Mesenchymal stem cell (in vitro differentiated cells and primary cell): ENCODE measurements at regions not wholly inside any gene's neighbourhood (a gene's known extent, or its start where the extent isn't known, plus 50 kb on each side); places are given as distances from the start of the nearest gene placed in this dataset.

Experiments used
- DNase-seq: peaks from one replicate; pipeline ENCODE4 v3.0.0-alpha.2; 2013
- H2AFZ ChIP-seq: one replicate; pipeline ENCODE4 v1.6.1; 2013; ENCODE audit warnings: low read depth, mild to moderate bottlenecking, control low read depth, inconsistent platforms, low read length, moderate library complexity
- H2AK5ac ChIP-seq: 2 replicates; pipeline ENCODE4 v1.6.1; 2013; ENCODE audit warnings: low read length, moderate library complexity, mild to moderate bottlenecking, inconsistent platforms; ENCODE audit not compliant: severe bottlenecking
- H2BK120ac ChIP-seq: one replicate; pipeline ENCODE4 v1.6.1; 2013; ENCODE audit warnings: low read depth, mild to moderate bottlenecking, inconsistent platforms, low read length, moderate library complexity
- H2BK12ac ChIP-seq, 2 experiments: one replicate each; pipeline ENCODE4 v1.6.1; 2013; ENCODE audit warnings: inconsistent platforms in 2 of 2, low read length in 2 of 2, mild to moderate bottlenecking in 2 of 2, moderate library complexity in 2 of 2, control low read depth in 1 of 2
- H2BK15ac ChIP-seq: one replicate; pipeline ENCODE4 v1.6.1; 2013; ENCODE audit warnings: mild to moderate bottlenecking, low read depth, inconsistent platforms; ENCODE audit not compliant: poor library complexity, severe bottlenecking
- H2BK5ac ChIP-seq: 2 replicates; pipeline ENCODE4 v1.6.1; 2013; ENCODE audit warnings: low read depth, mild to moderate bottlenecking, low read length, control low read depth, inconsistent platforms; ENCODE audit not compliant: poor library complexity, severe bottlenecking
- H3K14ac ChIP-seq, 2 experiments: one replicate each; pipeline ENCODE4 v1.6.1; 2013; ENCODE audit warnings: inconsistent platforms in 2 of 2, low read length in 2 of 2, control low read depth in 1 of 2, mild to moderate bottlenecking in 1 of 2, moderate library complexity in 1 of 2
- H3K18ac ChIP-seq, 2 experiments: one replicate each; pipeline ENCODE4 v1.6.1; 2013; ENCODE audit warnings: inconsistent platforms in 2 of 2, low read length in 2 of 2, control low read depth in 1 of 2, low read depth in 1 of 2, mild to moderate bottlenecking in 1 of 2
- H3K23ac ChIP-seq, 2 experiments: one replicate each; pipeline ENCODE4 v1.6.1; 2013; ENCODE audit warnings: inconsistent platforms in 2 of 2, low read length in 2 of 2, mild to moderate bottlenecking in 2 of 2, moderate library complexity in 2 of 2, control low read depth in 1 of 2
- H3K27ac ChIP-seq: 2 replicates; pipeline ENCODE4 v1.5.1; 2013; ENCODE audit warnings: mild to moderate bottlenecking, moderate library complexity, low read length, control low read depth, inconsistent platforms; ENCODE audit not compliant: poor library complexity, severe bottlenecking
- H3K27me3 ChIP-seq, 2 experiments: 2 replicates each; pipeline versions ENCODE4 v1.6.1 to v1.7.0; 2013; ENCODE audit warnings: low read length in 2 of 2, mild to moderate bottlenecking in 2 of 2, moderate library complexity in 2 of 2, control low read depth in 1 of 2, inconsistent platforms in 1 of 2; ENCODE audit not compliant: control insufficient read depth in 1 of 2, insufficient read depth in 1 of 2
- H3K36me3 ChIP-seq, 2 experiments: 2 replicates each; pipeline versions ENCODE4 v1.6.1 to v1.7.0; 2013; ENCODE audit warnings: low read length in 2 of 2, control low read depth in 1 of 2, inconsistent platforms in 1 of 2, low read depth in 1 of 2, mild to moderate bottlenecking in 1 of 2; ENCODE audit not compliant: insufficient read depth in 2 of 2, control insufficient read depth in 1 of 2
- H3K4ac ChIP-seq, 2 experiments: one replicate each; pipeline ENCODE4 v1.6.1; 2013; ENCODE audit warnings: inconsistent platforms in 2 of 2, low read length in 2 of 2, mild to moderate bottlenecking in 2 of 2, moderate library complexity in 2 of 2, control low read depth in 1 of 2, low read depth in 1 of 2
- H3K4me1 ChIP-seq: 2 replicates; pipeline ENCODE4 v1.6.1; 2013; ENCODE audit warnings: low read depth, low read length, control low read depth; ENCODE audit not compliant: control insufficient read depth, insufficient read depth
- H3K4me2 ChIP-seq: 2 replicates; pipeline ENCODE4 v1.6.1; 2013; ENCODE audit warnings: low read length, mild to moderate bottlenecking, inconsistent platforms; ENCODE audit not compliant: poor library complexity, severe bottlenecking
- H3K4me3 ChIP-seq, 2 experiments: 2 replicates each; pipeline versions ENCODE4 v1.5.1 to v1.7.0; 2013; ENCODE audit warnings: low read length in 2 of 2, mild to moderate bottlenecking in 2 of 2, control low read depth in 1 of 2, low read depth in 1 of 2; ENCODE audit not compliant: insufficient read depth in 1 of 2
- H3K79me1 ChIP-seq: replicated peaks from 2 replicates; pipeline ENCODE4 v1.6.1; 2013; ENCODE audit warnings: mild to moderate bottlenecking, control low read depth, low read length, inconsistent platforms; ENCODE audit not compliant: poor library complexity, severe bottlenecking
- H3K9ac ChIP-seq: 2 replicates; pipeline ENCODE4 v1.7.0; 2013; ENCODE audit warnings: mild to moderate bottlenecking, low read length, moderate library complexity
- H3K9me3 ChIP-seq: 2 replicates; pipeline ENCODE4 v1.7.0; 2013; ENCODE audit warnings: mild to moderate bottlenecking, low read length; ENCODE audit not compliant: control insufficient read depth
- H4K8ac ChIP-seq: one replicate; pipeline ENCODE4 v1.6.1; 2013; ENCODE audit warnings: inconsistent platforms, mild to moderate bottlenecking, low read length, moderate library complexity
- H4K91ac ChIP-seq: one replicate; pipeline ENCODE4 v1.6.1; 2013; ENCODE audit warnings: mild to moderate bottlenecking, low read length, inconsistent platforms
- WGBS: methylation state at CpG from one replicate; pipeline ENCODE4 v1.1.7; 2013; ENCODE audit warnings: mixed read lengths; 5-methylcytosine and 5-hydroxymethylcytosine counted together

GRCh38 chr4:105059337-105059736, 87.3 kb upstream of the TET2 start:
- H3K36me3 ChIP-seq, result no peaks in the 10 kb centered on the region
- H2AK5ac ChIP-seq, result no peak overlapping the region
- no peak overlapping the region for H2BK15ac ChIP-seq
- no peak overlapping the region for H3K9ac ChIP-seq
- no peak overlapping the region for H2BK120ac ChIP-seq
- H2BK12ac ChIP-seq, result no peak overlapping the region
- H3K27me3 ChIP-seq, result no peaks in the 10 kb centered on the region
- no peak overlapping the region for H3K27ac ChIP-seq
- DNase-seq, result no peak
- no peak overlapping the region for H3K4me3 ChIP-seq
- H3K79me1 ChIP-seq, result no peaks in the 10 kb centered on the region
- no peak overlapping the region for H3K23ac ChIP-seq
- H4K8ac ChIP-seq, result no peak overlapping the region
- no peak overlapping the region for H4K91ac ChIP-seq
- no peak overlapping the region for H3K4me2 ChIP-seq
- no peak overlapping the region for H3K14ac ChIP-seq
- no peak overlapping the region for H3K18ac ChIP-seq
- no peak overlapping the region for H2BK5ac ChIP-seq
- H3K9me3 ChIP-seq, result no peaks in the 10 kb centered on the region
- no peak overlapping the region for H2AFZ ChIP-seq
- H3K4me1 ChIP-seq, result no peaks in the 10 kb centered on the region
- no peak overlapping the region for H3K4ac ChIP-seq

- Histone ChIP-seq H3K4me1 (no peaks in the 10 kb centered on the region), H3K9ac (no peak overlapping the region), H2BK5ac (no peak overlapping the region)
Observed at GRCh38 chr4:105060628-105061027, 86.0 kb upstream of the TET2 start.

GRCh38 chr4:105061136-105061696, 85.5 kb upstream of the TET2 start:
- Histone ChIP-seq H2AK5ac (no peak overlapping the region), H4K8ac (no peak overlapping the region), H3K9ac (no peak overlapping the region), H3K4me1 (no peaks in the 10 kb centered on the region), H3K14ac (no peak overlapping the region), H3K4me3 (no peak overlapping the region), H3K4me2 (no peak overlapping the region), H2AFZ (no peak overlapping the region), H2BK120ac (no peak overlapping the region), H4K91ac (no peak overlapping the region), H2BK5ac (no peak overlapping the region), H3K27me3 (no peaks in the 10 kb centered on the region), H3K23ac (no peak overlapping the region), H3K36me3 (no peaks in the 10 kb centered on the region), H3K79me1 (no peaks in the 10 kb centered on the region), H3K18ac (no peak overlapping the region), H3K9me3 (no peaks in the 10 kb centered on the region), H3K27ac (no peak overlapping the region), H2BK15ac (no peak overlapping the region), H3K4ac (no peak overlapping the region), H2BK12ac (no peak overlapping the region)
- no peak for DNase-seq
- WGBS, result 71% methylated on average over 5 of the region's 5 CpGs

More at GRCh38 chr4:105060628-105061027, 86.0 kb upstream of the TET2 start:
- Histone ChIP-seq H3K27ac (no peak overlapping the region), H3K27me3 (no peaks in the 10 kb centered on the region), H2AFZ (no peak overlapping the region), H3K14ac (no peak overlapping the region), H3K79me1 (no peaks in the 10 kb centered on the region), H2BK15ac (no peak overlapping the region), H3K18ac (no peak overlapping the region), H2AK5ac (no peak overlapping the region), H3K4me2 (no peak overlapping the region), H4K91ac (no peak overlapping the region), H2BK120ac (no peak overlapping the region), H2BK12ac (no peak overlapping the region), H3K4ac (no peak overlapping the region), H3K9me3 (no peaks in the 10 kb centered on the region), H4K8ac (no peak overlapping the region), H3K36me3 (no peaks in the 10 kb centered on the region), H3K23ac (no peak overlapping the region), H3K4me3 (no peak overlapping the region)
- WGBS, result no CpG with 5 or more reads among the region's 1 CpG
- no peak for DNase-seq

GRCh38 chr4:105061731-105062130, 84.9 kb upstream of the TET2 start:
- H2AFZ ChIP-seq, result no peak overlapping the region
- H2AK5ac ChIP-seq, result no peak overlapping the region
- H3K18ac ChIP-seq, result no peak overlapping the region
- no peak overlapping the region for H3K4me3 ChIP-seq
- H3K36me3 ChIP-seq, result no peaks in the 10 kb centered on the region
- H3K4me1 ChIP-seq, result no peaks in the 10 kb centered on the region
- 43% methylated on average over 1 of the region's 1 CpG for WGBS
- no peak overlapping the region for H3K9ac ChIP-seq
- H4K91ac ChIP-seq, result no peak overlapping the region
- H3K9me3 ChIP-seq, result no peaks in the 10 kb centered on the region
- no peak for DNase-seq
- H3K4me2 ChIP-seq, result no peak overlapping the region
- no peak overlapping the region for H2BK12ac ChIP-seq
- no peaks in the 10 kb centered on the region for H3K79me1 ChIP-seq
- H3K14ac ChIP-seq, result no peak overlapping the region
- H2BK120ac ChIP-seq, result no peak overlapping the region
- H2BK15ac ChIP-seq, result no peak overlapping the region
- no peaks in the 10 kb centered on the region for H3K27me3 ChIP-seq
- H3K4ac ChIP-seq, result no peak overlapping the region
- no peak overlapping the region for H4K8ac ChIP-seq
- H2BK5ac ChIP-seq, result no peak overlapping the region
- H3K23ac ChIP-seq, result no peak overlapping the region
- H3K27ac ChIP-seq, result no peak overlapping the region
